ENCODE measurements at regions not wholly inside any gene's neighbourhood (a gene's known extent, or its start where the extent isn't known, plus 50 kb on each side); places are given as distances from the start of the nearest gene placed in this dataset.

DNA sequence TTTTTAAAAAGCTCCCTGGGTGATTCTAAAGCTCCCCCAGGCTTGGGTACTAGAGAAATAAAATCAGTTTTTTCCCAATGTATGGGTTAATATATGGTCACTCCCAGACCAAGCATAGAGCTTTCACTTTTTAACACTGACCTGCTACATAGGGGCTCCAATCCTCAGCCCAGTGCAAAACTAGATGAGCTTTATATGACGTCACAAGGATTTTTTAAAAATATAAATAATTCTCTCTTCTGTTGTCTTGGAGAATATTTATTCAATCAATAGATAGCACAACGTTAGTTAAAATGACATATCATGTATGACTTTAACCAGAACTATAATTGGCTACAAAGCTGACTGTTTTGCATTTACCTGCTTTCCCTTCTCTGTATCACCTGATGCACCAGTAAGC, 137.9 kb upstream of the TMCC3 start:
- POLR2A ChIA-PET: no interaction called here
- no peak for ATAC-seq
- BruUV-seq (replicated peaks): no TSS peak

More for the DNA sequence above, 137.9 kb upstream of the TMCC3 start:
- H3K9ac ChIP-seq (ENCODE audit: low read length): no peak overlapping the region
- no peaks in the 10 kb centered on the region for H3K79me2 ChIP-seq (ENCODE audit: insufficient read depth, low read length)
- ChIA-PET CTCF (no interaction called here), RAD21 (ENCODE audit: low non-redundant PET in 1 of 2, low total read pairs in 2 of 2, uncharacterized antibody in 2 of 2, unreplicated experiment in 2 of 2) (no interaction called here)
- no peaks in the 10 kb centered on the region for H4K20me1 ChIP-seq (ENCODE audit: insufficient read depth)
- 0 out of 4 replicates have a peak, but pooled peaks cover 0 to 4% of the 10 kb centered on the region in 2 experiments for H3K4me1 ChIP-seq (ENCODE audit: control insufficient read depth in 1 of 2, insufficient read depth in 2 of 2, low read length in 2 of 2)
- H2AFZ ChIP-seq (ENCODE audit: low read depth, low read length, poor library complexity, severe bottlenecking): no peak overlapping the region
- intact Hi-C loops (cut with micrococcal nuclease): no loop called here
- no peak overlapping the region for H3K4me3 ChIP-seq (replicated peaks in 1 of 2; ENCODE audit: low read depth in 1 of 2, low read length in 2 of 2)
- DNase-seq (ENCODE audit: low read depth, low spot score): no peak
- H3K36me3 ChIP-seq (ENCODE audit: control insufficient read depth in 1 of 2, insufficient read depth in 2 of 2, low read length in 2 of 2): no peaks in the 10 kb centered on the region
- no peaks in the 10 kb centered on the region for H3K9me2 ChIP-seq (ENCODE audit: insufficient read depth)
- no peaks in the 10 kb centered on the region for H3K9me3 ChIP-seq (ENCODE audit: control insufficient read depth in 1 of 2, insufficient read depth in 1 of 2, low read depth in 1 of 2, low read length in 2 of 2)
- no peak overlapping the region for H3K4me2 ChIP-seq (ENCODE audit: low read length)
- H3K27ac ChIP-seq (ENCODE audit: low read depth, low read length): no peak overlapping the region
- H3K27me3 ChIP-seq (ENCODE audit: insufficient read depth, low read length): no peaks in the 10 kb centered on the region
- TF ChIP-seq JUND (IDR thresholded peaks at IDR 0.05): no peak
- TF ChIP-seq EZH2phosphoT487 (IDR thresholded peaks at IDR 0.05; ENCODE audit: borderline replicate concordance): no peak
- no peak for TF ChIP-seq CEBPB (IDR thresholded peaks at IDR 0.05; ENCODE audit: low read depth)
- TF ChIP-seq SP1 (IDR thresholded peaks at IDR 0.05; ENCODE audit: low read depth): no peak
- TF ChIP-seq ZNF274 (IDR thresholded peaks at IDR 0.05; ENCODE audit: low read depth, low read length): no peak
- no peak for TF ChIP-seq SRF (IDR thresholded peaks at IDR 0.05; ENCODE audit: low read depth)
- TF ChIP-seq TCF7L2 (IDR thresholded peaks at IDR 0.05; ENCODE audit: borderline replicate concordance, extremely low read depth, insufficient read depth, insufficient read length): no peak
- no peak for TF ChIP-seq RAD21 (IDR thresholded peaks at IDR 0.05; ENCODE audit: low read depth)
- TF ChIP-seq, protein P1, sequence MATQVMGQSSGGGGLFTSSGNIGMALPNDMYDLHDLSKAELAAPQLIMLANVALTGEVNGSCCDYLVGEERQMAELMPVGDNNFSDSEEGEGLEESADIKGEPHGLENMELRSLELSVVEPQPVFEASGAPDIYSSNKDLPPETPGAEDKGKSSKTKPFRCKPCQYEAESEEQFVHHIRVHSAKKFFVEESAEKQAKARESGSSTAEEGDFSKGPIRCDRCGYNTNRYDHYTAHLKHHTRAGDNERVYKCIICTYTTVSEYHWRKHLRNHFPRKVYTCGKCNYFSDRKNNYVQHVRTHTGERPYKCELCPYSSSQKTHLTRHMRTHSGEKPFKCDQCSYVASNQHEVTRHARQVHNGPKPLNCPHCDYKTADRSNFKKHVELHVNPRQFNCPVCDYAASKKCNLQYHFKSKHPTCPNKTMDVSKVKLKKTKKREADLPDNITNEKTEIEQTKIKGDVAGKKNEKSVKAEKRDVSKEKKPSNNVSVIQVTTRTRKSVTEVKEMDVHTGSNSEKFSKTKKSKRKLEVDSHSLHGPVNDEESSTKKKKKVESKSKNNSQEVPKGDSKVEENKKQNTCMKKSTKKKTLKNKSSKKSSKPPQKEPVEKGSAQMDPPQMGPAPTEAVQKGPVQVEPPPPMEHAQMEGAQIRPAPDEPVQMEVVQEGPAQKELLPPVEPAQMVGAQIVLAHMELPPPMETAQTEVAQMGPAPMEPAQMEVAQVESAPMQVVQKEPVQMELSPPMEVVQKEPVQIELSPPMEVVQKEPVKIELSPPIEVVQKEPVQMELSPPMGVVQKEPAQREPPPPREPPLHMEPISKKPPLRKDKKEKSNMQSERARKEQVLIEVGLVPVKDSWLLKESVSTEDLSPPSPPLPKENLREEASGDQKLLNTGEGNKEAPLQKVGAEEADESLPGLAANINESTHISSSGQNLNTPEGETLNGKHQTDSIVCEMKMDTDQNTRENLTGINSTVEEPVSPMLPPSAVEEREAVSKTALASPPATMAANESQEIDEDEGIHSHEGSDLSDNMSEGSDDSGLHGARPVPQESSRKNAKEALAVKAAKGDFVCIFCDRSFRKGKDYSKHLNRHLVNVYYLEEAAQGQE (IDR thresholded peaks at IDR 0.05; ENCODE audit: low read depth): no peak
- no peak for TF ChIP-seq ZFX (IDR thresholded peaks at IDR 0.05)

All from HCT116 (cell line).